ENCODE measurements at regions not wholly inside any gene's neighbourhood (a gene's known extent, or its start where the extent isn't known, plus 50 kb on each side); places are given as distances from the start of the nearest gene placed in this dataset.
A peak's percentile ranks its signal among the peaks of the same experiment; 100 is the strongest.

DNA sequence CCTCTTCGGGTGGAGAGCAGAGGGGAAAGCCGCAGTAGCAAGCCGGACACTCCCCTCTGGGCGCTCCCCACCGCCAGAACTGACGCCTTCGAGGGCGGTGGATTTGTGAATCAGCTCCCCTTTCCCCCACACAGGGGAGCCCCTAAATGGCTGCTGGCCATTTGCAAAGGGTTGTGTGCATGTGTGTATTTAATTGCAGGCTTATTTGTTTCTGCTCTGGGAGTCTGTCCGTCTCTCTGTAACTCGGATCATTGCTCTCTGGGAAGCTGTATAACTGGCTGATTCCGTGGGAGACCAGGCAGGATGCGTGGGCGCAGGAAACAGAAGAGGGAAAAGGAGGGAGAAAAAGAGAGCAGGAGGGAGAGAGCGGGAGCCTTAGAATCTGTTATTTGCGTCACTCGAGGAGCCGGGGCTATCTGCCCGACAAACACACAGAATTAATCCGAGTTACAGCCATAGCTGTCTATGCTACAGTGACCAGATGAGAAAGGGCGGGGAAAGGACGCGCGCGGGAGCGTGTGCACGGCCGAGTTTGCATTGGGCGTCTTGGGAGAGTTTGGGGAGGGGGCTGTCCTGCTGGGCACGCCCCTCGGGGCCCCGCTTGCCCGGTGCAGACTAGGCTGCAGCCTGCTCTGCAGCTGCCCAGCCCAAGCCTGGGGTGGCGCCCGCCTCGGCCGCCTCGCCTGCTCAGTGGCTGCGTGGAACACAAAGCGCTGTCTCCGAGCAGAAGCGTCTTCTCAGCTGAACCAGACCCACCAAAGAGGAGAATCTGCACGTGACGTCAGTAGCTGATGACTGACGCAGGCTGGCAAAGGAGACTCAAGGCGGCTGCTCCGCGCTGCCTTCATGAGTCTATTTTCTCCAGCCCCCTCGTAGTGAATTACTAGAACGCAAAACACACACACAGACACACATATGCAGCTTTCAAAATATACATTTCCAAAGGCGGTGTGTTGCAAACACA lies 105.3 kb upstream of the HSD17B12 start:
- H3K9me3 ChIP-seq, result no peaks in the 10 kb centered on the region
- H3K4me1 ChIP-seq, result peaks cover 32% of the 10 kb centered on the region
- peaks cover 14% of the 10 kb centered on the region for H3K27me3 ChIP-seq
- no peak for TF ChIP-seq POLR2A (IDR thresholded peaks at IDR 0.05)
- TF ChIP-seq POLR2AphosphoS5 (IDR thresholded peaks at IDR 0.05; ENCODE audit: insufficient read depth in 1 of 2, low read depth in 1 of 2), result no peak
- TF ChIP-seq, protein P1, sequence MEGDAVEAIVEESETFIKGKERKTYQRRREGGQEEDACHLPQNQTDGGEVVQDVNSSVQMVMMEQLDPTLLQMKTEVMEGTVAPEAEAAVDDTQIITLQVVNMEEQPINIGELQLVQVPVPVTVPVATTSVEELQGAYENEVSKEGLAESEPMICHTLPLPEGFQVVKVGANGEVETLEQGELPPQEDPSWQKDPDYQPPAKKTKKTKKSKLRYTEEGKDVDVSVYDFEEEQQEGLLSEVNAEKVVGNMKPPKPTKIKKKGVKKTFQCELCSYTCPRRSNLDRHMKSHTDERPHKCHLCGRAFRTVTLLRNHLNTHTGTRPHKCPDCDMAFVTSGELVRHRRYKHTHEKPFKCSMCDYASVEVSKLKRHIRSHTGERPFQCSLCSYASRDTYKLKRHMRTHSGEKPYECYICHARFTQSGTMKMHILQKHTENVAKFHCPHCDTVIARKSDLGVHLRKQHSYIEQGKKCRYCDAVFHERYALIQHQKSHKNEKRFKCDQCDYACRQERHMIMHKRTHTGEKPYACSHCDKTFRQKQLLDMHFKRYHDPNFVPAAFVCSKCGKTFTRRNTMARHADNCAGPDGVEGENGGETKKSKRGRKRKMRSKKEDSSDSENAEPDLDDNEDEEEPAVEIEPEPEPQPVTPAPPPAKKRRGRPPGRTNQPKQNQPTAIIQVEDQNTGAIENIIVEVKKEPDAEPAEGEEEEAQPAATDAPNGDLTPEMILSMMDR (IDR thresholded peaks at IDR 0.05), result no peak
- H3K27ac ChIP-seq, result no peak overlapping the region
- intact Hi-C loops (cut with DNase I), result no loop called here
- H3K4me3 ChIP-seq, result peak overlapping the region; percentile 6 to 10
- peak in 1 of 2 donors; percentile 29 for DNase-seq (ENCODE audit: extremely low spot score in 2 of 2)
- no peaks in the 10 kb centered on the region for H3K36me3 ChIP-seq

DNA sequence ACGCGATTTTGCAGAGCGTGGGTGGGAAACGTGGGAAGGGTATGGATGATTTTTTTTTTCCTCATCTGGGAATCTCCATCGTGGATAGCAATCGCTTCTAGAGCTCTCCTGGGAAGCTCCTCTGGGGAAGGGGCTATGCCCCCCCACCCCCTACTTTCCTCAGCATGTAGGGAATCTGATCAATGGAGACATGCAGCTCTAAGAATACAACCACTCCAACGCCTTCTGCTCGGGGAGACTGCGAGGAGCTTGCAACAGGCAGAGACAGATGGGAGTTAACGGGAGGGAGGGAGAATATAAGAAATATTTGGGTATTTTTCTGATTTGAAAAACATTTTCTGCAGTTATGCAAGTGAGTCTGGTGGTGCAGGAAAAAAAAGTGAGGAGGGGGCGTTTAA lies 104.6 kb upstream of the HSD17B12 start:
- intact Hi-C loops (cut with DNase I), result no loop called here
- peak overlapping the region; percentile 6 to 16 for H3K4me3 ChIP-seq

GRCh38 chr11:43576320-43576802 lies 104.2 kb upstream of the HSD17B12 start:
- H3K4me3 ChIP-seq, result peak overlapping the region in 1 of 2 donors; percentile 16
- no peak for DNase-seq (ENCODE audit: extremely low spot score in 2 of 2)
- H3K27ac ChIP-seq, result no peak overlapping the region
- TF ChIP-seq POLR2AphosphoS5 (IDR thresholded peaks at IDR 0.05; ENCODE audit: insufficient read depth in 1 of 2, low read depth in 1 of 2) (no peak), POLR2A (IDR thresholded peaks at IDR 0.05) (no peak)
- TF ChIP-seq, protein P1 (IDR thresholded peaks at IDR 0.05), result no peak
- peaks cover 22% of the 10 kb centered on the region for H3K27me3 ChIP-seq
- H3K4me1 ChIP-seq, result peaks cover 40% of the 10 kb centered on the region
- no peaks in the 10 kb centered on the region for H3K9me3 ChIP-seq
- no peaks in the 10 kb centered on the region for H3K36me3 ChIP-seq
- intact Hi-C loops (cut with DNase I), result no loop called here

More for the DNA sequence above, 104.6 kb upstream of the HSD17B12 start:
- H3K9me3 ChIP-seq, result no peaks in the 10 kb centered on the region
- no peaks in the 10 kb centered on the region for H3K36me3 ChIP-seq
- TF ChIP-seq POLR2A (IDR thresholded peaks at IDR 0.05) (no peak), POLR2AphosphoS5 (IDR thresholded peaks at IDR 0.05; ENCODE audit: insufficient read depth in 1 of 2, low read depth in 1 of 2) (no peak)
- TF ChIP-seq, protein P1 (IDR thresholded peaks at IDR 0.05), result no peak
- H3K27me3 ChIP-seq, result peaks cover 20% of the 10 kb centered on the region
- DNase-seq (ENCODE audit: extremely low spot score in 2 of 2), result no peak
- H3K4me1 ChIP-seq, result peaks cover 36% of the 10 kb centered on the region
- H3K27ac ChIP-seq, result no peak overlapping the region

- Histone ChIP-seq H3K27me3 (peaks cover 25% of the 10 kb centered on the region), H3K4me1 (peaks cover 46% of the 10 kb centered on the region), H3K4me3 (no peak overlapping the region), H3K9me3 (no peaks in the 10 kb centered on the region), H3K27ac (no peak overlapping the region), H3K36me3 (no peaks in the 10 kb centered on the region)
- intact Hi-C loops (cut with DNase I), result no loop called here
- DNase-seq (ENCODE audit: extremely low spot score in 2 of 2), result no peak
- TF ChIP-seq, protein P1 (IDR thresholded peaks at IDR 0.05), result no peak
- TF ChIP-seq POLR2A (IDR thresholded peaks at IDR 0.05), result no peak
- TF ChIP-seq POLR2AphosphoS5 (IDR thresholded peaks at IDR 0.05; ENCODE audit: insufficient read depth in 1 of 2, low read depth in 1 of 2), result no peak
Measured at GRCh38 chr11:43576803-43577521, 103.6 kb upstream of the HSD17B12 start.

Measured in vagina (tissue), 2 donors.